GM12875 (cell line): ENCODE measurements at regions not wholly inside any gene's neighbourhood (a gene's known extent, or its start where the extent isn't known, plus 50 kb on each side); places are given as distances from the start of the nearest gene placed in this dataset.

Experiments used
- H3K4me3 ChIP-seq: one replicate; pipeline ENCODE4 v1.5.1; 2011; ENCODE audit warnings: low read depth, low read length, control low read depth
- TF ChIP-seq, protein P1 (sequence below): IDR thresholded peaks from 2 replicates; pipeline ENCODE4 v1.5.1; 2011; ENCODE audit warnings: low read depth, mild to moderate bottlenecking, control low read depth, inconsistent platforms, low read length, moderate library complexity, borderline replicate concordance; ENCODE audit not compliant: insufficient read depth

DNA sequence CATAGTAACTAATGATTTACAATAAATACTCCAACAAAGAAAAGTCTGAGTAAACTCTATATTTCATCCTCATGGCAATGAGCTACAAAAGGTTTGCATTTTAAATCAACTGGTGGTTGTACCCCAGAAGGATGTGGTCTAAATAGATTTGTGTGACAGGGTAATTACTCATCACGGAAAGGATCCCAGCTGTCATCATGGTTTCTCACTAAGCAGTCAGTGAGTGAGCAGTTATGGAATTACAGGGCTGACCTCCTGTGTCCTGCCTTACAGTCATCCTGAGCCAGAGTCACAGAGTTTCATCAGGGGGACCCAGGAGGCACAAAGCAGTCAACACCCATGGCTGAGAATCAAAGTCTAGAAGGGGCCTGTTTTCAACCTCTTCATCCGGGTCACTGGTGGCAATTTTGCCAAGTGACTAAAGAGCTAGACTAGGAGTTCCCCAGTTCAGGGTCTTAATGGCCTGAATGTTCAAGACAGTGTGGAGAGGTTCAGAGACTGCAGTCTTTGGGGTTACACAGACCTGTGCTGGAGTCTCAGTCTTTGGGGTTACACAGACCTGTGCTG is 210.7 kb upstream of the SLC24A2 start:
- TF ChIP-seq, protein P1, sequence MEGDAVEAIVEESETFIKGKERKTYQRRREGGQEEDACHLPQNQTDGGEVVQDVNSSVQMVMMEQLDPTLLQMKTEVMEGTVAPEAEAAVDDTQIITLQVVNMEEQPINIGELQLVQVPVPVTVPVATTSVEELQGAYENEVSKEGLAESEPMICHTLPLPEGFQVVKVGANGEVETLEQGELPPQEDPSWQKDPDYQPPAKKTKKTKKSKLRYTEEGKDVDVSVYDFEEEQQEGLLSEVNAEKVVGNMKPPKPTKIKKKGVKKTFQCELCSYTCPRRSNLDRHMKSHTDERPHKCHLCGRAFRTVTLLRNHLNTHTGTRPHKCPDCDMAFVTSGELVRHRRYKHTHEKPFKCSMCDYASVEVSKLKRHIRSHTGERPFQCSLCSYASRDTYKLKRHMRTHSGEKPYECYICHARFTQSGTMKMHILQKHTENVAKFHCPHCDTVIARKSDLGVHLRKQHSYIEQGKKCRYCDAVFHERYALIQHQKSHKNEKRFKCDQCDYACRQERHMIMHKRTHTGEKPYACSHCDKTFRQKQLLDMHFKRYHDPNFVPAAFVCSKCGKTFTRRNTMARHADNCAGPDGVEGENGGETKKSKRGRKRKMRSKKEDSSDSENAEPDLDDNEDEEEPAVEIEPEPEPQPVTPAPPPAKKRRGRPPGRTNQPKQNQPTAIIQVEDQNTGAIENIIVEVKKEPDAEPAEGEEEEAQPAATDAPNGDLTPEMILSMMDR = no peak
- no peak overlapping the region for H3K4me3 ChIP-seq

DNA sequence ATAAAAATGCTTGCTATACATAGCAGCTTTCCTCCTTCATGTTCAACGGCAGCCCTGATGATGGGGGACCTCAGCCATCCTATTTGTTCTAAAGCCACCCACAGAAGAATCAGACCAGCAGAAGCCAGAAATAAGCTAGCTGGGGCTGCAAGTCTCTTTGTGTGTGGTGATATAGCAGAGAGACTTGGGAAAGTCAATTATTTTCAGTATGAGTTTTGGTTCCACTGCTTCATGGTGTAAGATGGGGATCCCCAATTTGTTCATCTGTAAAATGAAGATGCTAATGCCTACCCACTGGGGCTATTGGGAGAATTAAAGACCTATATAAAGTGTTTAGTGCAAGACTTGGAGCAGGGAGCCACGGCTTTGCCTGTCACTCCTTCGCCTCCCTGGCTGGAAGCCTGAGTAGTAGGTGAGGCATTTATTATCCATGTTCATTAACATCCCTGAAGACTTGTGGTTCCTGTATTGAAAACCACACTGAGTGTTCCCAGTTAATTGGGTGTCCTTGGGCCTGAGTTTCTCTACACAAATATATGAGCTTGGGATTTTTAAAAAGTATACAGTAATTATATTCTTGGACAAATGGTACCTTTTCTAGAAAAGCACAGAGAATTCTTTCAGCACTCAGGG is 210.1 kb upstream of the SLC24A2 start:
- TF ChIP-seq, protein P1 = no peak
- H3K4me3 ChIP-seq = no peak overlapping the region

DNA sequence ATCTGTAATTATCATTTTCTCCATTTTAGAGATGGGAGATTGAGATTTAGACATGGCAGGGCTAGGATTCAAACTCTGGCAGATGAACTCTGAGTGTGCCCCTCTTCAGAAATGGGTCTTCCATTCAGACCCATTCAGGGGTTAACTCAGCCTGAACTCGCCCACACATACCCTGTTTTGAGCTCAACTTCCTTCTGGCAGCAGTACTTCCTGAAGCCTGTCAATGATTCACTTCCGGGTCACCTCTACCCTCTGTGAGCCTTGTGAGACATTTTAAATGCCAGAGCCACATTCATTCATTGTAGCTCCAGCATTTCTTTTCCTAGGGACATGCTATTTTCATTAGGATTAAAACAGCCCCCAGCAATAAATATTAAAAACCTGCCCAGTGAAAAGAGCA is 209.3 kb upstream of the SLC24A2 start:
- no peak overlapping the region for H3K4me3 ChIP-seq
- TF ChIP-seq, protein P1 = no peak

DNA sequence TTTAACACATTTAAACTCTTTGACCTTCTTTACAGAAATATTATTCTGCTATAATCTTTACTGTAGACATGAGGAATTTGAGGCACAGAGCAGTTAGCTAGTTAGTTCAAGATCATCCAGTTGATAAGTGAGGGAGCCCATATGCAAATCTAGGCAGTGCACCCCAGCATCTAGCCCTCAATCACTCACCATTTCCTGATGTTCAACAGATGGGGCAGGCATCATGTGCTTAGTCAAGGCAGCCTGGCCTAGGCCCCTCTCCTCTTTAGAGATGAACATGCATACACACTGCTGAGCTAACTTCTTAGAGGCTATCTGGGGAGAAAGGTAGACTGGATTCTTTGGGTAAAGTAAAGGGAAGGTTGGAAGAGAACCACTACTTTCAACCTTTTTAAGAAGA is 206.8 kb upstream of the SLC24A2 start:
- TF ChIP-seq, protein P1 = no peak
- no peak overlapping the region for H3K4me3 ChIP-seq

DNA sequence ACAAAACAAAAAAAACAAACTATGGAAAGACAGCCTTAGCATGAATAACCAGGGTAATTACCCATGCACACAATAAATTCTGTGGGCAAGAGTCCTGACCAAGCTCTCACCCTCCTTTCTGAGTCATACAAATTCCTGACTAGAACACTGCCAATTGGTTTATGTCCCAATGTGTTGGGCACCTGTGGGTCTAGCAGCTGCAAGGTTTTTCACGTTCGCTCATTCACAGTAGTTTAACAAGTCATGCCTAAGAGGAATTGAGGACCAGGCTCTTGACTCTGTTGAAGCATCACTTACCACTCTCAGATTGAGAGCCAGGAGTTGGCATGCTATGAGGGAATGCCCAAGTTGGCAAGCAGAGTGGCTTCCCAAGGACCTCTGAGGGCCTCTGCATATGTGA is 205.5 kb upstream of the SLC24A2 start:
- H3K4me3 ChIP-seq = no peak overlapping the region
- TF ChIP-seq, protein P1 = no peak

DNA sequence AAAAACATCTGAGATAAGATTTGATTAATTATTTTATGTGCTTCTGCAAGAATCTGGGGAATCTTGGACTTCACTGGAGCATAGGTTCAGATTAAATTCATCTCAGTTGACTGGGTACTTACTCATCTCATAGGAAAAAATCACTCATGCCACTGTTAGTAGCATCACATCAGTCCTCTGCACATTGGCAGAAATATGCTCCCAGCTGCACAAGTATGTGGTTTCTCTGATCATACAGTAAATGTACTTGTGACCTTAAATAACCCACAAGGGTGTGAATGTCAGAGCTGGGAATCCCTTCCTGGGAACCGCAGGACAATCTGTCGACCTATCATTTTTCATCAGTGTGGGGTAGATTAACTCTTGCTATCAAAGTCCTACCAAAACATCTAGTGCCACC is 203.7 kb upstream of the SLC24A2 start:
- TF ChIP-seq, protein P1 = no peak
- H3K4me3 ChIP-seq = no peak overlapping the region

DNA sequence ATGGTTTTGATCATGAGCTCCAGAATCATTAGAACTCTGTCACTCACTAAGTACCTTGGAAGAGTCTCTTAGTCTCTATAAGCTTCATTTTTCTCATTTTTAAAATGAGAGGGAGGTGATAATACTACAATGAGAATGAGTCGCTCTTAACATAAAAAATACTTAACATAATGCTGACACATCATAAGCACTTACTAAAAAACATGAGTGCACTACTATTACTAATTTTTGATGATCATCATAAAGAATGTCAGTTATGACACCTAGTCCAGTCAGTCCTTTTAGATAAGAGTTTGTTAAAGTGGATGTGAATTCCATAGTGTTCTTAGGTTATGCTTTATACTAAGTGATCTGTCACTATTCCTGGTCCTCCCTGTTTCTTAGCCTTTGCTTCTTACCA is 200.4 kb upstream of the SLC24A2 start:
- H3K4me3 ChIP-seq = no peak overlapping the region
- TF ChIP-seq, protein P1 = no peak
